Mucosa of gallbladder (tissue), 1 donor: ENCODE measurements at regions not wholly inside any gene's neighbourhood (a gene's known extent, or its start where the extent isn't known, plus 50 kb on each side); places are given as distances from the start of the nearest gene placed in this dataset.

Source experiments
- DNase-seq: peaks from one replicate; pipeline ENCODE4 v3.0.0-alpha.2; 2020; ENCODE audit warnings: low spot score
- donor health status: DM: no; HTN: no; CAD: no.

DNA sequence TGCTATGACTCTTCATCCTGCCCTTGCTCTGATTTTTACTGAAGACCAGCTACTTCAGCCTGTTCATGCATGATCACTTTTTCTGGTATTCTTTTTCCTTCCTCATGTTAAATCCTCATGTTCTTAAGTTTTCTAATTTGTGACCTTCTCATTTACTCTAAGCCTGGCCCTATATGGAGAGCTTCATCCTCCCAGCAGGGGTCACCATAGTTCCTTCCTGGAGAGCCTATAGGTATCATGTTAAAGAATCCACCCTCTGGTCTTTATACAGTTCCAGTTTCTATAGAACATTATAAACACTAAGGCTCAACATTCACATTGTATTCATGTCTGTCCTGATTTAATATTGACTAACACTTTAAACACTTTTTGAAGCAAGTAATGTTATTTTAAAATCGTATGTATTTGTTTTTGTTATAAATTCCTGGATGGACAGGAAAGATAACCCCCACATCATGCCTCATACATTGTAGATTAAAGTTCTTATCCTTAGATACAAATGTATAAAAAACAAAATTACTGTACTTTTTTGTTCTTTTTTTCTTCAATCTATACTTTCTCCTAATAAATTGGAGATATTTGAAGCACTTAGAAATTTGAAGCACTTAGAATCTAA lies 53.8 kb upstream of the OTUD4 start:
- peak; percentile 39 for DNase-seq

DNA sequence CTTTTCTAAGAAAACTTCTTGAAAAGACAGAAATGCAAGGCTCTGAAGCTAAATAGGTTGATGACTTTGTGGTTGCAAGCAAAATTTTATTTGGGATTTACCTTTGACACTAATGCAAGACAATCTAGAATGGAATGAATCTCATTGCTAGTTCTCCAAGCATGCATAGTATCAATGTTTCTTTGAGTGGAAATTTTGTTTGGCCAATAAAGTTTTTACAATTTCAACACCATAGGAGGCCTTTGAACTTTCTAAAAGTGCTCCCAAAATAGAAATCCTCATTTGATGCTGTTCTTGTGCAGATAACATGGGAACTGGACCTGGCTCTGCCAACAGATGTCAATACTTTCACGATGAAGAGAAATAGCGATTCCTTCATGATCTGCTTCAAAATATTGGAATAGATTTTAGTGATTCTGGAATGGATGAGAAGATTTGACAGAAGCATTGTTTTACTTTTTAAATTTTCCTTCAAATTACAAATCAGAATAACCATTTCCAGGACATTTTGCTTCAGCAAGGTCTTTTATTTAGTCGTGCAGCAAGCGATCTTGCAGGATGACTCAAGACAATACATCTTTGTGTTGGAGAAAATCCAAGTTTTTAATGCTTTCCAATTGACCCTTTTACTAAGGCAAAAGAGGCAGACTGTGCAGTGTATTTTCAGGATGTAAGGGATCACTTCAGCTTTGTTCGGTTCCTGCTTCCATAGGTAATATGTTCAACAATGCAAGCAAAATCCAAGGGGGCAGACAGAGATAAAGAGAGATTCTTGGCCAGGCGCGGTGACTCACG lies 51.7 kb upstream of the OTUD4 start:
- DNase-seq = no peak

DNA sequence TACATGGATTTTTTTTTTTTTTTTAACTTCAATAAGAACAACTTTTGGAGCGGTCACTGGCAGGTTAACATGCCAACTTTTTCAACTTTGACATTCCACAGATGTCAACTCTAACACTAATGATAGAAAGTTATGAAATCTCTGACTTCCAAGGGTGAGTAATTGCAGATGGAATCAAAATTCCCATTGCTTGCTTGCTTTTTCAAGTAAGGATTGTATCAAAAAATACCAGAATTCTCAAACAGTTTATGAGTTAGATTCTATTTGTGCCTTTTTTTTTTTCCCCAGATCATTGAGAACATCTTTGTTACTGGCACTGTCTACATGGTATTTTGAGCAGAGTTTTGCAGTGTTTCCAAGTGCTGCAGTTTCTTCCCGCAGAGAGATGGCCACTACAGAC lies 50.3 kb upstream of the OTUD4 start:
- DNase-seq = no peak
